GM21515 (cell line): ENCODE measurements at regions not wholly inside any gene's neighbourhood (a gene's known extent, or its start where the extent isn't known, plus 50 kb on each side); places are given as distances from the start of the nearest gene placed in this dataset.
"Not testable (repeated sequence)": the region's sequence is repeated elsewhere in the genome, so short reads cannot be mapped to it uniquely, and the experiment has no call there.

ENCODE experiments used
- ATAC-seq: cut with Tn5 transposase; IDR thresholded peaks from one replicate; pipeline ENCODE4 v1.9.1; 2021; ENCODE audit not compliant: unreplicated experiment

GRCh38 chr3:4067893-4068292 lies 235.3 kb upstream of the SETMAR start:
- no peak for ATAC-seq

- ATAC-seq, result no peak
Measured at GRCh38 chr3:4069796-4070195, 233.4 kb upstream of the SETMAR start.

GRCh38 chr3:4071481-4072184 lies 231.5 kb upstream of the SETMAR start:
- no peak for ATAC-seq

- ATAC-seq, result not testable (repeated sequence)
Measured at GRCh38 chr3:4077278-4077677, 225.9 kb upstream of the SETMAR start.

DNA sequence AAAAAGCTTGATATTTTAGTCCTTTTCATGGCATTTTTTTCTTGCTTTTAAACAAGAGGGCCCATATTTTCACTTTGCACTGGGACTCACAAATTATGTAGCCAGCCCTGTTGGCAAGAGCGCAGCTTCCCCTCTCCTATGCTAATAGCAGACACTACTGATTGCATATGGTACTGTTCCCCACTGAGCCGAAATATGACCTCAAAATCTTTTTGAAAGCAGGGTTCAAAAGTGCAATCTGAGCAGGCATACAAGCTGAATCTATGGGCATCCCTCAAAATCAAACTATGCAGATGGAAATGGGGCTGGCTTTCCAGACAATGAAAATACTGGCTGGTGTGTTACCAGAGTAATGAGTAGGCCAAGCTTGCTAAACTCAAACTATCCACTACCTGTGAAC lies 225.2 kb upstream of the SETMAR start:
- ATAC-seq, result no peak

GRCh38 chr3:4078903-4079302 lies 224.3 kb upstream of the SETMAR start:
- no peak for ATAC-seq

- no peak for ATAC-seq
Measured at GRCh38 chr3:4079339-4080195, 223.6 kb upstream of the SETMAR start.

DNA sequence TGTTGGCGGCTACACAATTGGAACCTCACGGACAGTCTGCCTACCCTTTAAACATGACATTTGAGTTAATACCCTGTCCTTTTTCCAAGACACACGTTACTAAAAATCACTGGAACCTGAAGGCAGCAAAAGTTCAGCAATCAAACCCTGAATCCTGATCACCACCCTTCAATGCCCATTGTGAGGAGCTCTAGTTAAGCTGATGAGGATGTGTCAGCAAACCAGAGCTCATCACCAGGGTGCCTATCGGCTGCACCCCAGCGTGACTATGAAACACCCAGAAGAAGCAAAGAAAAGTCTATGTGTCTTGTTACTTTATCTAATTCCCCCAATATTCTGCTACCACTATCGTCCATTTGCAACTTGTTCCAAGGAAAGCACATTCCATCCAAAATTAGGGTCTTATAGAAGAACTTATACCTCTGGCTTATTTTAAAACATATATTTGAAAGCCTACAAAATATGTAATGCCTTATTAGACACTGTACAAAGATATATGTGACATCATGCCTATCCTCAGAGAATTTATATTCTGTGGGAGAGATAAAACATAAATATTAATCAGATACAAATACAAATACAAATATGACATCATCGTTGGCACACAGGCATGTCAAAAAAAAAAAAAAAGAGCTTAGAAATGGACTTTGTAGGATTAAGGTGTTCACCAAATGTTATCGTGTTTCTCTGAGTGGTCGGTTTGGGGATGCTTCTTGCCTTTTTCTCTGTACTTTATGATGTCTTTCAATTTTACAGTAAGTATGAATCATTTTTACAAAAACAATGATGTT lies 219.7 kb upstream of the SETMAR start:
- ATAC-seq, result no peak

DNA sequence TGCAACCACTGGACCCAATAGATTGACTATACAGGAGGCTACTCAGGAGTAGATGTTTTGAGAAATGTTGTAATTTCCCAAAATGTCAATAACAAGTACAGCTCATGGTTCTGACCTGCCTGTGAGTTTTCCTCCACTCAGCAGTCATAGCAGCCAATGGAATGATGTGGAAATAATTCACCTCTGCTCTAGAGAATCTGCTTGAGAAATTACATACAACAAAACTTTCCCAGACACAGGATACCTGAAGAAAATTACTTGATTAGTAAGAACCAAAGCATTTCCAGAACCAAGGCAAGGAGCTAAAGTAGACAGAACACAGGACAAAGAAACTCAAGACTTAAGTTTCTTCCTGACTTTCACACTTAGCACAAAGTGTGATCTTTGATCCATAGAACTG lies 218.9 kb upstream of the SETMAR start:
- ATAC-seq, result no peak

- ATAC-seq, result not testable (repeated sequence)
Measured at GRCh38 chr3:4086662-4087061, 216.5 kb upstream of the SETMAR start.

DNA sequence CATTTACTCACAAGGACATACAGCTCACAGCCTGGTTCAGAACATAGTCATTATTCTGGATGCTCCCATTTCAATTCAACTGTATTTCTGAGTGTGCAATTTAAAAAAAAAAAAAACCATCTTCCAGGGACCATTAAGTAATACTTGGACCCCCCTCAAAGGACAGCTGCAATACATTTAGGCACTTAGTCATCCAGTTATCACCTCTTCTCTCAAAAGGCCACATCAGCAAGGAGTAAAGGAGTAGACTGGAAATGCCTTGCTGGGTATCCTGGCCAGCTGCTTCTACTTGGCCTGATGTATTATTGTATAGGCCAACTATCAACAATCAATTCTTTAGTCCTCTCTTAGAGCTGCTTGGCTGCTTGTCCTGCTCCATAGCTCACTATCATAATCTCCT lies 211.4 kb upstream of the SETMAR start:
- ATAC-seq, result no peak

DNA sequence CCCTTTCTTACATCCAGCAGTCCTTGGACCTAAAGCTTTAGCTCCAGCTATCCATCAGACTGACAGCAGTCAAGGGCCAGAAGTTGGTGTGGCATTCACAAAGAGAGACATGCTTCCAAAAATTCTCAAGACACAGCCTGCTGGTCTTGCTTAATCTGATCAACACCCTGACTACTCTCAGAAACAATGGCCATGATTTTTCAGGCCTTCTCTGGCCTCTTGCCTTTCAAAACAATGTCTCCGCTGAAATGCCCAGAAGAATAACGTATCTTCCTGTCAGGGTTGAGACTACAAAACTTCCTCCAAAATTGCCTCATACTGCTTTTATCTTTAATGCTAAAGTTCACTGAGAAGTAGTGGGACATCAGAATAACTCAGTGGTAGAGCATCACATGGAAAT lies 205.4 kb upstream of the SETMAR start:
- no peak for ATAC-seq

DNA sequence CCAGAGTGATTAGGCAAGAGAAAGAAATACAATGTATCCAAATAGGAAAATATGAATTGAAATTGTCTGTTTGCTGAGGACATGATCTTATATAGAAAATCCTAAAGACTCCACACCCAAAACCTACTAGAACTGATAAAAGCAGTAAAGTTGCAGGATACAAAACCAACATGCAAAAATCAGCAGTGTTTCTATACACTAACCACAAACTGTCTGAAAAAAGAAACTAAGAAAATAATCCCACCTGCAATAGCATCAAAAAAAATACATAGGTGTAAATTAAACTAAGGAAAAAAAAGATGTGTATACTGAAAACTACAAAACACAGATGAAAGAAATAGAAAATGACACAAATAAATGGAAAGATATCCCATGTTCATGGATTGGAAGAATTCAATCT lies 203.6 kb upstream of the SETMAR start:
- no peak for ATAC-seq

DNA sequence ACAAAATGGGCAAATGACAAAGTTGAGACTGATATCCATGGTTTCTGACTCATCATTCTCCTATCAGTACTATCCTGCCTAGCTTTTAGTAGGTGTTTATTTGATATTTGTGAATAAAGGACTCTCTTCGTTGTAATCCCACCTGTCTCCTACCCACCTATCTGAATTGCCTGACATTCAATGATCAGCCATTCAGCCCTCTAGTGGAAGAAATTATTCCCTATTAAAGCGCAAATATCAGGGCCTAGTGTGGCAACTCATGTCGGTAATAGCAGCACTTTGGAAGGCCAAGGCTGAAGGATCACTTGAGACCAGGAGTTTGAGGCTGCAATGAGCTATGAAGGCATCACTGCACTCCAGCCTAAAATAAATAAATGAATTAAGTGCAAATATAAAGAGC lies 195.7 kb upstream of the SETMAR start:
- ATAC-seq, result no peak

GRCh38 chr3:4113811-4114522 lies 189.2 kb upstream of the SETMAR start:
- ATAC-seq, result no peak

DNA sequence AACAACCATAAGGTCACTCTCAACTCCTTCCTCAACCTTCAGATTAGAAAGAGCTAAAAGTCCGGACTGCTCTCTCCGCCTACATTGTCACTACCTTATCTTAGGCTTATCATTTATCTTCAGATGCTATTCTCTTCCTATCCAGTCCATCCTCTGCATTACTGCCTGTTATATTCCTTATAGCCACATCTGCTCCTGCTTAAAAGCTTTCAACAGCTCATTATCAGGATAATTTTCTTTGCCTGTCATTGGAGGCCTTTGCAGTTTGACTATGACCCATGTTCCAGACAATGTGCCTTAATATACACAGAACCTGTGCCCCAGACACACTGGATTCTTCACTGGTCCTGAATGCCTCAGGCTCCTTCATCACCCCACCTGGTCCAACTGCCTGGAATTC lies 184.1 kb upstream of the SETMAR start:
- no peak for ATAC-seq

GRCh38 chr3:4125576-4125975 lies 177.6 kb upstream of the SETMAR start:
- no peak for ATAC-seq

GRCh38 chr3:4138150-4138785 lies 164.9 kb upstream of the SETMAR start:
- no peak for ATAC-seq

DNA sequence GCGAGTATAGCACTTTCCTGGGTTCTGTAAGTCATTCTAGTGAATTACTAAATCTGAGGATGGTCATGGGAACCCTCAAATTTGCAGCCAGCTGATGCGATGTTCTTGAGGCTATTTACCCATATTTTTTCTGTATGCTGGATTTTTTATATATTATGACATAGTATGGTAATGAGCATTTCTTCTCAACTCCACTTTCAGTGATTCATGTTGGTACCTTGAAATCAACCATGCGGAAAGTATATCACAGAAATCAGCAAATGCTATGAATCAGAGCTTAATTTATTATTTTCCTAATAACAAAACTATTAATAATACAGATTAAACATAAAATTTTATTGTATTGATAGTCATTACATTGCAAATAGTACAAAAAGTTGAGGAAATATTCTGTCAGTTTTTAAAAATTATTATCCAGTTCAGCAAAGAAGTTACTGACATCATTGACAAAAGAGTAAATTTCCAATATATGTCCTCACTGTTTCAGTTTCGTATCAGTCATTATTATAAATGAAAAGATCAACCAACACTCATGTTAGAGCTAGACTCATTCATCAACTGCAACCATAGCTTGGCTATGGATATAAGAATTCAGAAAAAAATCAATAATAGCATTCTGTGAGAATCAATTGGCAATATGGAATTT lies 164.3 kb upstream of the SETMAR start:
- ATAC-seq, result no peak
